Chondrocyte (in vitro differentiated cells): ENCODE measurements at regions not wholly inside any gene's neighbourhood (a gene's known extent, or its start where the extent isn't known, plus 50 kb on each side); places are given as distances from the start of the nearest gene placed in this dataset.

Experiments used
- DNase-seq: peaks from one replicate; pipeline ENCODE4 v3.0.0; 2021; ENCODE audit warnings: mixed read lengths, low spot score
- H3K27ac Mint-ChIP-seq: one replicate; pipeline ENCODE4 v1.8.0; 2021; ENCODE audit warnings: mild to moderate bottlenecking, moderate library complexity, mixed read lengths; ENCODE audit not compliant: unreplicated experiment
- H3K27me3 Mint-ChIP-seq: 2 replicates; pipeline ENCODE4 v1.8.0; 2021; ENCODE audit warnings: low read depth, mixed read lengths
- H3K36me3 Mint-ChIP-seq: 2 replicates; pipeline ENCODE4 v1.8.0; 2021; ENCODE audit warnings: low read depth, mixed read lengths
- H3K4me1 Mint-ChIP-seq: 2 replicates; pipeline ENCODE4 v1.8.0; 2021; ENCODE audit warnings: low read depth, mild to moderate bottlenecking, mixed read lengths
- H3K4me3 Mint-ChIP-seq: one replicate; pipeline ENCODE4 v1.8.0; 2021; ENCODE audit warnings: mild to moderate bottlenecking, moderate library complexity, mixed read lengths; ENCODE audit not compliant: unreplicated experiment
- H3K9me3 Mint-ChIP-seq: 2 replicates; pipeline ENCODE4 v1.8.0; 2021; ENCODE audit warnings: low read depth, mixed read lengths
- TF ChIP-seq, protein P1 (sequence below): fragments of 200-600 bp; sonication (generic); IDR thresholded peaks from 2 replicates; pipeline ENCODE4 v1.5.0; 2021; ENCODE audit warnings: antibody characterized with exemption, mild to moderate bottlenecking, moderate library complexity

GRCh38 chr13:57018915-57019314, 121.8 kb upstream of the PRR20A start:
- DNase-seq: peak; percentile 13
- Mint-ChIP-seq H3K4me3 (no peak overlapping the region), H3K27ac (no peak overlapping the region), H3K27me3 (no peaks in the 10 kb centered on the region), H3K4me1 (no peaks in the 10 kb centered on the region), H3K36me3 (no peaks in the 10 kb centered on the region), H3K9me3 (peaks cover 6% of the 10 kb centered on the region)
- TF ChIP-seq, protein P1, sequence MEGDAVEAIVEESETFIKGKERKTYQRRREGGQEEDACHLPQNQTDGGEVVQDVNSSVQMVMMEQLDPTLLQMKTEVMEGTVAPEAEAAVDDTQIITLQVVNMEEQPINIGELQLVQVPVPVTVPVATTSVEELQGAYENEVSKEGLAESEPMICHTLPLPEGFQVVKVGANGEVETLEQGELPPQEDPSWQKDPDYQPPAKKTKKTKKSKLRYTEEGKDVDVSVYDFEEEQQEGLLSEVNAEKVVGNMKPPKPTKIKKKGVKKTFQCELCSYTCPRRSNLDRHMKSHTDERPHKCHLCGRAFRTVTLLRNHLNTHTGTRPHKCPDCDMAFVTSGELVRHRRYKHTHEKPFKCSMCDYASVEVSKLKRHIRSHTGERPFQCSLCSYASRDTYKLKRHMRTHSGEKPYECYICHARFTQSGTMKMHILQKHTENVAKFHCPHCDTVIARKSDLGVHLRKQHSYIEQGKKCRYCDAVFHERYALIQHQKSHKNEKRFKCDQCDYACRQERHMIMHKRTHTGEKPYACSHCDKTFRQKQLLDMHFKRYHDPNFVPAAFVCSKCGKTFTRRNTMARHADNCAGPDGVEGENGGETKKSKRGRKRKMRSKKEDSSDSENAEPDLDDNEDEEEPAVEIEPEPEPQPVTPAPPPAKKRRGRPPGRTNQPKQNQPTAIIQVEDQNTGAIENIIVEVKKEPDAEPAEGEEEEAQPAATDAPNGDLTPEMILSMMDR: no peak

DNA sequence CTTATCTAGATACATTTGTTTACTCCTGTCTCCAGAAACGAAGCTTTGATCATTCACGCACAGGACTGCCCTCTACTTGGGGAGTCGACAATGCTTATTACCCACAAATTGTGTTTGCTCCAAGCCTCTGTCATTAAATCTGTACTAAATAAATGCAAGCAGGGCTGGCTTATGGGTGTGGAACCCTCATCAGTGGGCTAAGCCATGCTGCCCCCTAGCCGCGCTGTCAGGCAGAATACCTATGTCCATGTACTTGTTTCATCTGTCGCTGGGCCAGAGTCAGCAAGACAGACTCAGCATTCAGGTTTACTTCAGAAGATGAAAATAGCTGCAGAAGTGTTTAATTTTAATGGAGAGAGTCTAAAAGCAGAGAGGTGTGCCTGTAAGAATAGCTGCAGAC, 110.0 kb upstream of the PRR20A start:
- H3K4me1 Mint-ChIP-seq: no peaks in the 10 kb centered on the region
- DNase-seq: peak; percentile 34
- H3K4me3 Mint-ChIP-seq: no peak overlapping the region
- TF ChIP-seq, protein P1: no peak
- no peaks in the 10 kb centered on the region for H3K36me3 Mint-ChIP-seq
- no peak overlapping the region for H3K27ac Mint-ChIP-seq
- H3K27me3 Mint-ChIP-seq: no peaks in the 10 kb centered on the region
- peaks cover 6% of the 10 kb centered on the region for H3K9me3 Mint-ChIP-seq

DNA sequence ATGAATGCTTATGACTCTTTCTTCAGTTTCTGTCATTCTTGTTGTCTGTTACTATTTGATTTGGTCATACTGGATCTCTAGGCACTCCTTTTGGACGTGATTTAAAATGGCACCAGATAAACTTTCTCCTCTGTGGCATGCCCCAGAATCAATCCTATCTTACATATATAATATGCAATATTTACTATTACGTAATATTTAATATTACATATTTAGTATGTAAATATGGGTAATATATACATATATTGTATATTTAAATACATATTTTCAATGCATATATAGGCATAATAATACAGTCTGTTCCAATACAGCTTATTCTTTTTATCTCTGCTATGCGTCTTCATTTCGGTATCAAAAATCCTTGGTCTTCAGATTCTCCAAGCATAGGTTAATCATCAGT, 104.4 kb upstream of the PRR20A start:
- no peak overlapping the region for H3K27ac Mint-ChIP-seq
- no peaks in the 10 kb centered on the region for H3K27me3 Mint-ChIP-seq
- no peak overlapping the region for H3K4me3 Mint-ChIP-seq
- H3K4me1 Mint-ChIP-seq: no peaks in the 10 kb centered on the region
- no peaks in the 10 kb centered on the region for H3K9me3 Mint-ChIP-seq
- DNase-seq: no peak
- TF ChIP-seq, protein P1: no peak
- no peaks in the 10 kb centered on the region for H3K36me3 Mint-ChIP-seq

- DNase-seq: no peak
- Mint-ChIP-seq H3K4me1 (no peaks in the 10 kb centered on the region), H3K9me3 (peaks cover 20% of the 10 kb centered on the region), H3K27me3 (no peaks in the 10 kb centered on the region), H3K27ac (no peak overlapping the region), H3K36me3 (no peaks in the 10 kb centered on the region), H3K4me3 (no peak overlapping the region)
- TF ChIP-seq, protein P1: no peak
These were observed 95.8 kb upstream of the PRR20A start for GRCh38 chr13:57044910-57045309.

GRCh38 chr13:57045826-57046546, 94.7 kb upstream of the PRR20A start:
- TF ChIP-seq, protein P1: no peak
- Mint-ChIP-seq H3K27me3 (no peaks in the 10 kb centered on the region), H3K27ac (no peak overlapping the region), H3K9me3 (peaks cover 31% of the 10 kb centered on the region), H3K4me1 (no peaks in the 10 kb centered on the region), H3K36me3 (peaks cover 4% of the 10 kb centered on the region), H3K4me3 (no peak overlapping the region)
- no peak for DNase-seq
